Naive B cell (primary cell): ENCODE measurements at regions not wholly inside any gene's neighbourhood (a gene's known extent, or its start where the extent isn't known, plus 50 kb on each side); places are given as distances from the start of the nearest gene placed in this dataset.

ENCODE experiments used
- ATAC-seq, 2 donors: fragments of 150-1000 bp; cut with Tn5 transposase; 2 replicates each; pipeline ENCODE4 v1.10.0; 2021; ENCODE audit warnings: low read depth in 2 of 2, mild to moderate bottlenecking in 2 of 2, moderate library complexity in 2 of 2
- DNase-seq: peaks from one replicate; pipeline ENCODE4 v3.0.0; 2022
- H3K27ac Mint-ChIP-seq, 6 donors: one replicate each; pipeline ENCODE4 v1.8.0; 2020 to 2022; ENCODE audit warnings: mild to moderate bottlenecking in 6 of 6, mixed read lengths in 6 of 6, moderate library complexity in 5 of 6, inconsistent platforms in 2 of 6
- H3K27me3 Mint-ChIP-seq, 3 donors: one replicate each; pipeline ENCODE4 v1.8.0; 2021 to 2022; ENCODE audit warnings: mixed read lengths in 3 of 3, mild to moderate bottlenecking in 1 of 3
- H3K36me3 Mint-ChIP-seq, 2 donors: one replicate each; pipeline ENCODE4 v1.8.0; 2020 to 2022; ENCODE audit warnings: mixed read lengths in 2 of 2, inconsistent platforms in 1 of 2, mild to moderate bottlenecking in 1 of 2
- H3K4me1 Mint-ChIP-seq, 3 donors: one replicate each; pipeline ENCODE4 v1.8.0; 2020 to 2022; ENCODE audit warnings: mixed read lengths in 3 of 3, inconsistent platforms in 1 of 3, mild to moderate bottlenecking in 1 of 3, moderate library complexity in 1 of 3
- H3K4me3 Mint-ChIP-seq, 8 donors: one replicate each; pipeline ENCODE4 v1.8.0; 2020 to 2022; ENCODE audit warnings: mild to moderate bottlenecking in 8 of 8, mixed read lengths in 8 of 8, moderate library complexity in 8 of 8, inconsistent platforms in 2 of 8
- H3K9me3 Mint-ChIP-seq, 7 donors: one replicate each; pipeline ENCODE4 v1.8.0; 2020 to 2022; ENCODE audit warnings: mixed read lengths in 7 of 7, mild to moderate bottlenecking in 5 of 7, inconsistent platforms in 2 of 7, moderate library complexity in 1 of 7

GRCh38 chr5:93909356-93909755 lies 168.0 kb upstream of the POU5F2 start:
- Mint-ChIP-seq H3K27me3 (no peaks in the 10 kb centered on the region), H3K27ac (no peak overlapping the region), H3K36me3 (no peaks in the 10 kb centered on the region), H3K9me3 (no peaks in the 10 kb centered on the region), H3K4me3 (no peak overlapping the region), H3K4me1 (no peaks in the 10 kb centered on the region)
- ATAC-seq: no peak
- no peak for DNase-seq

GRCh38 chr5:93904917-93905316 lies 163.5 kb upstream of the POU5F2 start:
- H3K27me3 Mint-ChIP-seq: no peaks in the 10 kb centered on the region
- H3K36me3 Mint-ChIP-seq: no peaks in the 10 kb centered on the region
- H3K4me3 Mint-ChIP-seq: no peak overlapping the region
- no peaks in the 10 kb centered on the region for H3K4me1 Mint-ChIP-seq
- H3K9me3 Mint-ChIP-seq: no peaks in the 10 kb centered on the region
- ATAC-seq (no peak), DNase-seq (no peak)
- H3K27ac Mint-ChIP-seq: no peak overlapping the region

- no peak for DNase-seq
- H3K9me3 Mint-ChIP-seq: no peaks in the 10 kb centered on the region
- no peak overlapping the region for H3K27ac Mint-ChIP-seq
- H3K4me1 Mint-ChIP-seq: no peaks in the 10 kb centered on the region
- no peak for ATAC-seq
- no peak overlapping the region for H3K4me3 Mint-ChIP-seq
- no peaks in the 10 kb centered on the region for H3K36me3 Mint-ChIP-seq
- no peaks in the 10 kb centered on the region for H3K27me3 Mint-ChIP-seq
These were observed 160.9 kb upstream of the POU5F2 start for GRCh38 chr5:93902288-93902687.

GRCh38 chr5:93899026-93899600 lies 157.7 kb upstream of the POU5F2 start:
- Mint-ChIP-seq H3K4me3 (no peak overlapping the region), H3K27ac (no peak overlapping the region), H3K27me3 (no peaks in the 10 kb centered on the region), H3K4me1 (no peaks in the 10 kb centered on the region), H3K36me3 (no peaks in the 10 kb centered on the region), H3K9me3 (no peaks in the 10 kb centered on the region)
- DNase-seq (no peak), ATAC-seq (no peak)

- no peaks in the 10 kb centered on the region for H3K36me3 Mint-ChIP-seq
- no peak for DNase-seq
- H3K27ac Mint-ChIP-seq: no peak overlapping the region
- H3K4me1 Mint-ChIP-seq: no peaks in the 10 kb centered on the region
- no peak overlapping the region for H3K4me3 Mint-ChIP-seq
- ATAC-seq: no peak
- H3K9me3 Mint-ChIP-seq: no peaks in the 10 kb centered on the region
- H3K27me3 Mint-ChIP-seq: no peaks in the 10 kb centered on the region
These were observed 153.4 kb upstream of the POU5F2 start for GRCh38 chr5:93894601-93895354.

- Mint-ChIP-seq H3K4me1 (peaks cover 0 to 2% (median under 1%) of the 10 kb centered on the region in 3 donors), H3K27me3 (no peaks in the 10 kb centered on the region), H3K4me3 (no peak overlapping the region), H3K9me3 (no peaks in the 10 kb centered on the region), H3K36me3 (no peaks in the 10 kb centered on the region), H3K27ac (no peak overlapping the region)
- no peak for DNase-seq
- no peak for ATAC-seq
These were observed 151.7 kb upstream of the POU5F2 start for GRCh38 chr5:93893075-93893474.

- H3K27ac Mint-ChIP-seq: no peak overlapping the region
These were observed 151.1 kb upstream of the POU5F2 start for GRCh38 chr5:93892481-93892880.

GRCh38 chr5:93891491-93892480 lies 150.4 kb upstream of the POU5F2 start:
- Mint-ChIP-seq H3K9me3 (no peaks in the 10 kb centered on the region), H3K36me3 (no peaks in the 10 kb centered on the region), H3K4me1 (peaks cover 8 to 13% (median 13%) of the 10 kb centered on the region in 3 donors), H3K4me3 (no peak overlapping the region), H3K27me3 (no peaks in the 10 kb centered on the region), H3K27ac (no peak overlapping the region)
- DNase-seq: no peak
- no peak for ATAC-seq

More at GRCh38 chr5:93892481-93892880, 151.1 kb upstream of the POU5F2 start:
- no peak for DNase-seq
- H3K27me3 Mint-ChIP-seq: no peaks in the 10 kb centered on the region
- H3K4me1 Mint-ChIP-seq: peaks cover under 1 to 6% (median 6%) of the 10 kb centered on the region in 3 donors
- no peaks in the 10 kb centered on the region for H3K9me3 Mint-ChIP-seq
- no peaks in the 10 kb centered on the region for H3K36me3 Mint-ChIP-seq
- ATAC-seq: no peak
- H3K4me3 Mint-ChIP-seq: no peak overlapping the region

- no peaks in the 10 kb centered on the region for H3K27me3 Mint-ChIP-seq
- no peak for DNase-seq
- H3K9me3 Mint-ChIP-seq: no peaks in the 10 kb centered on the region
- peaks cover 8 to 20% (median 19%) of the 10 kb centered on the region in 3 donors for H3K4me1 Mint-ChIP-seq
- no peak overlapping the region for H3K27ac Mint-ChIP-seq
- ATAC-seq: no peak
- H3K4me3 Mint-ChIP-seq: no peak overlapping the region
- H3K36me3 Mint-ChIP-seq: no peaks in the 10 kb centered on the region
These were observed 149.3 kb upstream of the POU5F2 start for GRCh38 chr5:93890657-93891056.

- DNase-seq (no peak), ATAC-seq (no peak)
- H3K36me3 Mint-ChIP-seq: no peaks in the 10 kb centered on the region
- H3K27ac Mint-ChIP-seq: no peak overlapping the region
- no peaks in the 10 kb centered on the region for H3K27me3 Mint-ChIP-seq
- peaks cover 0 to 4% (median 0%) of the 10 kb centered on the region in 7 donors for H3K9me3 Mint-ChIP-seq
- H3K4me3 Mint-ChIP-seq: peak overlapping the region in 1 of 8 donors; percentile 40
- peaks cover 15 to 27% (median 25%) of the 10 kb centered on the region in 3 donors for H3K4me1 Mint-ChIP-seq
These were observed 146.3 kb upstream of the POU5F2 start for GRCh38 chr5:93887678-93888077.

- H3K4me3 Mint-ChIP-seq: peak overlapping the region; percentile 17 to 85 (median 45)
- peaks cover 15 to 27% (median 25%) of the 10 kb centered on the region in 3 donors for H3K4me1 Mint-ChIP-seq
- peaks cover 0 to 4% (median 0%) of the 10 kb centered on the region in 7 donors for H3K9me3 Mint-ChIP-seq
- DNase-seq (peak; percentile 0), ATAC-seq (no peak)
- no peaks in the 10 kb centered on the region for H3K27me3 Mint-ChIP-seq
- H3K36me3 Mint-ChIP-seq: no peaks in the 10 kb centered on the region
- peak overlapping the region in 3 of 6 donors; percentile 66 to 75 (median 72) for H3K27ac Mint-ChIP-seq
These were observed 145.5 kb upstream of the POU5F2 start for GRCh38 chr5:93886917-93887361.

- Mint-ChIP-seq H3K27me3 (no peaks in the 10 kb centered on the region), H3K9me3 (peaks cover 0 to 4% (median 0%) of the 10 kb centered on the region in 7 donors), H3K36me3 (peaks cover 0 to 4% of the 10 kb centered on the region in 2 donors), H3K4me3 (no peak overlapping the region), H3K27ac (peak overlapping the region in 1 of 6 donors; percentile 66), H3K4me1 (peaks cover 15 to 27% (median 25%) of the 10 kb centered on the region in 3 donors)
- ATAC-seq: no peak
- no peak for DNase-seq
These were observed 144.9 kb upstream of the POU5F2 start for GRCh38 chr5:93886098-93886806.

- DNase-seq (no peak), ATAC-seq (no peak)
- H3K27ac Mint-ChIP-seq: no peak overlapping the region
- no peak overlapping the region for H3K4me3 Mint-ChIP-seq
- peaks cover 18 to 27% (median 25%) of the 10 kb centered on the region in 3 donors for H3K4me1 Mint-ChIP-seq
- H3K36me3 Mint-ChIP-seq: peaks cover 9 to 13% of the 10 kb centered on the region in 2 donors
- no peaks in the 10 kb centered on the region for H3K27me3 Mint-ChIP-seq
- H3K9me3 Mint-ChIP-seq: peaks cover 0 to 4% (median 0%) of the 10 kb centered on the region in 7 donors
These were observed 142.9 kb upstream of the POU5F2 start for GRCh38 chr5:93884254-93884653.
